Adipocyte (in vitro differentiated cells): ENCODE measurements at regions not wholly inside any gene's neighbourhood (a gene's known extent, or its start where the extent isn't known, plus 50 kb on each side); places are given as distances from the start of the nearest gene placed in this dataset.
"Not testable (repeated sequence)": the region's sequence is repeated elsewhere in the genome, so short reads cannot be mapped to it uniquely, and the experiment has no call there.

Experiments
- DNase-seq: peaks from one replicate; pipeline ENCODE4 v3.0.0-alpha.2; 2015; ENCODE audit warnings: low read depth
- H3K27me3 ChIP-seq: replicated peaks from 2 replicates; pipeline ENCODE4 v1.7.0; 2013; ENCODE audit warnings: mild to moderate bottlenecking, low read length, moderate library complexity; ENCODE audit not compliant: control insufficient read depth, insufficient read depth
- H3K36me3 ChIP-seq: 2 replicates; pipeline ENCODE4 v1.7.0; 2013; ENCODE audit warnings: low read length, mild to moderate bottlenecking, moderate library complexity; ENCODE audit not compliant: control insufficient read depth, insufficient read depth, severe bottlenecking
- H3K4me1 ChIP-seq: 2 replicates; pipeline ENCODE4 v1.7.0; 2013; ENCODE audit warnings: mild to moderate bottlenecking, low read length, moderate library complexity; ENCODE audit not compliant: control insufficient read depth, insufficient read depth
- H3K4me3 ChIP-seq: 2 replicates; pipeline ENCODE4 v1.7.0; 2013; ENCODE audit warnings: mild to moderate bottlenecking, low read length, moderate library complexity
- H3K9ac ChIP-seq: 2 replicates; pipeline ENCODE4 v1.7.0; 2013; ENCODE audit warnings: mild to moderate bottlenecking, low read length, moderate library complexity
- H3K9me3 ChIP-seq: 2 replicates; pipeline ENCODE4 v1.7.0; 2013; ENCODE audit warnings: mild to moderate bottlenecking, low read length, moderate library complexity; ENCODE audit not compliant: control insufficient read depth

GRCh38 chr6:69581581-69581980 is 215.2 kb downstream of the LMBRD1 start:
- Histone ChIP-seq H3K4me1 (no peaks in the 10 kb centered on the region), H3K27me3 (no peaks in the 10 kb centered on the region), H3K36me3 (no peaks in the 10 kb centered on the region), H3K4me3 (no peak overlapping the region), H3K9me3 (no peaks in the 10 kb centered on the region), H3K9ac (no peak overlapping the region)
- no peak for DNase-seq

GRCh38 chr6:69580706-69581105 is 216.1 kb downstream of the LMBRD1 start:
- Histone ChIP-seq H3K9ac (no peak overlapping the region), H3K9me3 (no peaks in the 10 kb centered on the region), H3K4me1 (no peaks in the 10 kb centered on the region), H3K27me3 (no peaks in the 10 kb centered on the region), H3K4me3 (no peak overlapping the region), H3K36me3 (no peaks in the 10 kb centered on the region)
- DNase-seq = no peak

GRCh38 chr6:69578361-69578890 is 218.4 kb downstream of the LMBRD1 start:
- Histone ChIP-seq H3K27me3 (no peaks in the 10 kb centered on the region), H3K4me3 (no peak overlapping the region), H3K9ac (no peak overlapping the region), H3K4me1 (no peaks in the 10 kb centered on the region), H3K36me3 (no peaks in the 10 kb centered on the region), H3K9me3 (no peaks in the 10 kb centered on the region)
- peak; percentile 42 for DNase-seq

GRCh38 chr6:69571234-69571633 is 225.6 kb downstream of the LMBRD1 start:
- Histone ChIP-seq H3K4me3 (no peak overlapping the region), H3K27me3 (no peaks in the 10 kb centered on the region), H3K9ac (no peak overlapping the region), H3K36me3 (no peaks in the 10 kb centered on the region), H3K4me1 (no peaks in the 10 kb centered on the region), H3K9me3 (no peaks in the 10 kb centered on the region)
- DNase-seq = no peak

- no peaks in the 10 kb centered on the region for H3K36me3 ChIP-seq
- H3K9me3 ChIP-seq = no peaks in the 10 kb centered on the region
- no peaks in the 10 kb centered on the region for H3K27me3 ChIP-seq
- peak; percentile 48 for DNase-seq
- H3K4me3 ChIP-seq = no peak overlapping the region
- no peaks in the 10 kb centered on the region for H3K4me1 ChIP-seq
- H3K9ac ChIP-seq = no peak overlapping the region
These were observed 226.7 kb downstream of the LMBRD1 start for GRCh38 chr6:69570106-69570505.

GRCh38 chr6:69560597-69560996 is 236.2 kb downstream of the LMBRD1 start:
- not testable (repeated sequence) for H3K9me3 ChIP-seq, H3K36me3 ChIP-seq, DNase-seq

GRCh38 chr6:69555088-69555638 is 241.6 kb downstream of the LMBRD1 start:
- H3K4me1 ChIP-seq = no peaks in the 10 kb centered on the region
- DNase-seq = no peak

More at GRCh38 chr6:69560597-69560996, 236.2 kb downstream of the LMBRD1 start:
- not testable (repeated sequence) for H3K9ac ChIP-seq, H3K4me1 ChIP-seq, H3K4me3 ChIP-seq, H3K27me3 ChIP-seq

GRCh38 chr6:69542494-69542893 is 254.3 kb downstream of the LMBRD1 start:
- no peak overlapping the region for H3K4me3 ChIP-seq
- H3K4me1 ChIP-seq = no peaks in the 10 kb centered on the region
- H3K9ac ChIP-seq = no peak overlapping the region
- H3K9me3 ChIP-seq = no peaks in the 10 kb centered on the region
- no peaks in the 10 kb centered on the region for H3K36me3 ChIP-seq
- H3K27me3 ChIP-seq = no peaks in the 10 kb centered on the region
- no peak for DNase-seq

More at GRCh38 chr6:69555088-69555638, 241.6 kb downstream of the LMBRD1 start:
- no peak overlapping the region for H3K4me3 ChIP-seq
- no peaks in the 10 kb centered on the region for H3K36me3 ChIP-seq
- H3K27me3 ChIP-seq = no peaks in the 10 kb centered on the region
- no peak overlapping the region for H3K9ac ChIP-seq
- H3K9me3 ChIP-seq = no peaks in the 10 kb centered on the region

- Histone ChIP-seq H3K27me3 (no peaks in the 10 kb centered on the region), H3K4me3 (no peak overlapping the region), H3K9ac (no peak overlapping the region), H3K4me1 (no peaks in the 10 kb centered on the region), H3K36me3 (no peaks in the 10 kb centered on the region), H3K9me3 (no peaks in the 10 kb centered on the region)
- no peak for DNase-seq
These were observed 268.8 kb downstream of the LMBRD1 start for GRCh38 chr6:69527921-69528476.

- not testable (repeated sequence) for DNase-seq, H3K9ac ChIP-seq
These were observed 281.3 kb downstream of the LMBRD1 start for GRCh38 chr6:69515480-69515879.

GRCh38 chr6:69494595-69494994 is 302.2 kb downstream of the LMBRD1 start:
- Histone ChIP-seq H3K27me3 (no peaks in the 10 kb centered on the region), H3K9ac (no peak overlapping the region), H3K9me3 (peaks cover 5% of the 10 kb centered on the region), H3K4me1 (no peaks in the 10 kb centered on the region), H3K36me3 (no peaks in the 10 kb centered on the region), H3K4me3 (no peak overlapping the region)
- no peak for DNase-seq

More at GRCh38 chr6:69515480-69515879, 281.3 kb downstream of the LMBRD1 start:
- H3K9me3 ChIP-seq, H3K4me1 ChIP-seq, H3K36me3 ChIP-seq, H3K4me3 ChIP-seq, H3K27me3 ChIP-seq: not testable (repeated sequence)

GRCh38 chr6:69489970-69490369 is 306.8 kb downstream of the LMBRD1 start:
- peaks cover 8% of the 10 kb centered on the region for H3K9me3 ChIP-seq
- no peaks in the 10 kb centered on the region for H3K27me3 ChIP-seq
- no peaks in the 10 kb centered on the region for H3K4me1 ChIP-seq
- DNase-seq = no peak
- H3K36me3 ChIP-seq = no peaks in the 10 kb centered on the region
- H3K4me3 ChIP-seq = no peak overlapping the region
- H3K9ac ChIP-seq = no peak overlapping the region
